Gastroesophageal sphincter (tissue), 3 donors: ENCODE measurements at regions not wholly inside any gene's neighbourhood (a gene's known extent, or its start where the extent isn't known, plus 50 kb on each side); places are given as distances from the start of the nearest gene placed in this dataset.

Experiments
- CTCF ChIP-seq, 4 experiments: fragments of 200-600 bp in 2 of 4; fragments of 450-650 bp in 2 of 4; sonication (generic) in 1 of 4; IDR thresholded peaks; one replicate each; pipeline ENCODE4 v1.5.1; 2017 to 2019; ENCODE audit warnings: antibody characterized with exemption in 4 of 4, mild to moderate bottlenecking in 2 of 4, moderate library complexity in 2 of 4
- EP300 ChIP-seq: sonication (generic); formaldehyde crosslinking; IDR thresholded peaks from one replicate; pipeline ENCODE4 v1.6.1; 2017; ENCODE audit warnings: antibody characterized with exemption, mild to moderate bottlenecking
- POLR2A ChIP-seq, 2 donors: fragments of 450-650 bp; IDR thresholded peaks; one replicate each; pipeline ENCODE4 v1.6.1; 2017; ENCODE audit warnings: antibody characterized with exemption in 2 of 2, mild to moderate bottlenecking in 2 of 2, moderate library complexity in 1 of 2

DNA sequence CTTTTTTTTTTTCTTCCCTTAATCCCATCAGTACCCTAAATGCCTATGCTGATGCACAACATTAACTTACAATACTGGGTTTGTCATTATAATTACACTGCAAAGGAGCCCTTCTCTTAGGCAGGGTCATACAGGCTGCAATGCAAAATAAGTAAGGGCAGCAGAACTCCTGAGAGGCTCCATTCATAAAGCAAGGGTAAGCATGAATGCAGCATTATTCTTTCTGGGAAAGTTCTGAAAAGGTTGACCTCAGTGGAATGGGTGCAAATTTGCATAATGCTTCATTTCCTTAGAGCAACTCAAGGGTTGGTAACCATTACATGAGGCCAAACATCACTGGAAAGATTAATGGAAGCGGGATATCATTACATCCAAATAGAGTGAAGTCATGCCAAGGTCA is 789.2 kb downstream of the KLHL13 start:
- TF ChIP-seq POLR2A (IDR thresholded peaks at IDR 0.05) (no peak), CTCF (IDR thresholded peaks at IDR 0.05) (no peak), EP300 (no peak)
